A549 (cell line): ENCODE measurements at regions not wholly inside any gene's neighbourhood (a gene's known extent, or its start where the extent isn't known, plus 50 kb on each side); places are given as distances from the start of the nearest gene placed in this dataset.

Experiments used
- ATAC-seq, 2 experiments: fragments of 200-7000 bp in 1 of 2; fragments of >200 bp in 1 of 2; cut with Nextera tagmentation in 1 of 2; cut with Tn5 transposase in 1 of 2; 3 replicates each; pipeline versions ENCODE4 v1.8.0 to v1.9.1; 2018 to 2020; ENCODE audit warnings: mild to moderate bottlenecking in 1 of 2, moderate library complexity in 1 of 2
- CTCF ChIA-PET: fragments of 300-600 bp; sonication (Branson Sonifier 250); formaldehyde crosslinking; extraction: SDS; loops from one replicate; lab custom pipeline; 2021; ENCODE audit warnings: antibody characterized with exemption, inconsistent platforms; lab: Yijun Ruan, JAX
- POLR2A ChIA-PET: fragments of 350-600 bp; formaldehyde crosslinking; extraction: SDS; loops from one replicate; lab custom pipeline; 2021; ENCODE audit warnings: antibody characterized with exemption, inconsistent platforms; lab: Yijun Ruan, JAX
- DNase-seq, 2 experiments: peaks; one replicate each; pipeline versions ENCODE4 v3.0.0 to v3.0.0-alpha.2; 2011 to 2016; ENCODE audit warnings: low read depth in 1 of 2, low spot score in 1 of 2
- FAIRE-seq: peaks from 2 replicates; lab custom pipeline; 2011; peaks lifted over from hg19 to GRCh38; lab: Jason Lieb, UNC
- H3K27ac ChIP-seq, 2 experiments: fragments of >200 bp; sonication (Bioruptor Twin); formaldehyde crosslinking; 3 replicates each; pipeline ENCODE4 v1.5.1; 2016 to 2017
- H3K4me1 ChIP-seq: fragments of >200 bp; sonication (Bioruptor Twin); formaldehyde crosslinking; 3 replicates; pipeline ENCODE4 v1.6.1; 2016
- H3K4me2 ChIP-seq: fragments of >200 bp; sonication (Bioruptor Twin); formaldehyde crosslinking; 3 replicates; pipeline ENCODE4 v1.6.1; 2016
- H3K4me3 ChIP-seq: fragments of >200 bp; sonication (Bioruptor Twin); formaldehyde crosslinking; 3 replicates; pipeline ENCODE4 v1.5.1; 2016
- H3K9me3 ChIP-seq: fragments of >200 bp; sonication (Bioruptor Twin); formaldehyde crosslinking; 3 replicates; pipeline ENCODE4 v1.6.1; 2016
- ATOH8 ChIP-seq: fragments of 250-450 bp; sonication (Bioruptor Pico); IDR thresholded peaks from 2 replicates; pipeline ENCODE4 v1.5.0; 2020; ENCODE audit warnings: low read depth, mild to moderate bottlenecking, moderate library complexity
- BHLHE40 ChIP-seq: IDR thresholded peaks from 2 replicates; pipeline ENCODE4 v1.6.1; 2012; ENCODE audit warnings: low read depth, low read length, inconsistent platforms
- CEBPB ChIP-seq, 2 experiments: fragments of >200 bp in 1 of 2; sonication (Bioruptor Twin) in 1 of 2; formaldehyde crosslinking in 1 of 2; IDR thresholded peaks; 2 replicates each; pipeline ENCODE4 v1.6.1; 2012 to 2016
- CHD4 ChIP-seq: fragments of 200-600 bp; sonication (generic); IDR thresholded peaks from 2 replicates; pipeline ENCODE4 v1.6.1; 2016; ENCODE audit warnings: antibody characterized with exemption, mild to moderate bottlenecking, borderline replicate concordance
- CTCF ChIP-seq: fragments of >200 bp; sonication (Bioruptor Twin); formaldehyde crosslinking; IDR thresholded peaks from 3 replicates; pipeline ENCODE4 v1.5.1; 2016
- E2F6 ChIP-seq: IDR thresholded peaks from 2 replicates; pipeline ENCODE4 v1.6.1; 2012; ENCODE audit warnings: low read depth, borderline replicate concordance
- EHF ChIP-seq: fragments of 250-450 bp; sonication (Bioruptor Pico); IDR thresholded peaks from 2 replicates; pipeline ENCODE4 v1.5.0; 2020; ENCODE audit warnings: mild to moderate bottlenecking
- EHMT2 ChIP-seq: fragments of 200-600 bp; sonication (generic); IDR thresholded peaks from 2 replicates; pipeline ENCODE4 v1.6.1; 2016; ENCODE audit warnings: antibody characterized with exemption, low read depth, mild to moderate bottlenecking, moderate library complexity
- FOSL2 ChIP-seq, 2 experiments: fragments of 450-650 bp in 1 of 2; fragments of >200 bp in 1 of 2; sonication (Bioruptor Twin) in 1 of 2; formaldehyde crosslinking; IDR thresholded peaks; 2 replicates each; pipeline versions ENCODE4 v1.5.0 to v1.6.1; 2016 to 2020; ENCODE audit warnings: mild to moderate bottlenecking in 1 of 2, moderate library complexity in 1 of 2
- HDAC2 ChIP-seq: fragments of 200-600 bp; sonication (generic); IDR thresholded peaks from 2 replicates; pipeline ENCODE4 v1.6.1; 2016
- HMGXB4 ChIP-seq: fragments of 250-450 bp; sonication (Bioruptor Pico); IDR thresholded peaks from 2 replicates; pipeline ENCODE4 v1.5.0; 2021; ENCODE audit warnings: mild to moderate bottlenecking, moderate library complexity, borderline replicate concordance
- HOXB13 ChIP-seq: fragments of 250-450 bp; sonication (Bioruptor Pico); IDR thresholded peaks from 2 replicates; pipeline ENCODE4 v1.5.0; 2020; ENCODE audit warnings: low read depth, mild to moderate bottlenecking, moderate library complexity
- MAFK ChIP-seq: fragments of 450-650 bp; IDR thresholded peaks from 2 replicates; pipeline ENCODE4 v1.6.1; 2014; ENCODE audit not compliant: partially characterized antibody
- POLR2A ChIP-seq: IDR thresholded peaks from 2 replicates; pipeline ENCODE4 v1.6.1; 2012; ENCODE audit warnings: mild to moderate bottlenecking, low read length
- POLR2AphosphoS2 ChIP-seq: conservative IDR thresholded peaks from 2 replicates; pipeline ENCODE4 v1.6.1; 2012; ENCODE audit warnings: low read length, improper control_type of control experiment, inconsistent platforms
- RARB ChIP-seq: fragments of 250-450 bp; sonication (Bioruptor Pico); IDR thresholded peaks from 2 replicates; pipeline ENCODE4 v1.8.0; 2021; ENCODE audit warnings: mild to moderate bottlenecking, moderate library complexity
- RFX5 ChIP-seq: fragments of 450-650 bp; IDR thresholded peaks from 2 replicates; pipeline ENCODE4 v1.7.1; 2014; ENCODE audit warnings: antibody characterized with exemption, mild to moderate bottlenecking, moderate library complexity
- SMC3 ChIP-seq: fragments of >200 bp; sonication (Bioruptor Twin); formaldehyde crosslinking; IDR thresholded peaks from 3 replicates; pipeline ENCODE4 v1.6.1; 2018; ENCODE audit warnings: inconsistent platforms
- USF2 ChIP-seq: fragments of 450-650 bp; IDR thresholded peaks from 2 replicates; pipeline ENCODE4 v1.6.1; 2014; ENCODE audit warnings: antibody characterized with exemption
- ZC3H11A ChIP-seq: fragments of 450-650 bp; IDR thresholded peaks from 2 replicates; pipeline ENCODE4 v1.6.1; 2014; ENCODE audit warnings: antibody characterized with exemption, mild to moderate bottlenecking
- WGBS: methylation state at CpG from one replicate; pipeline ENCODE4 v1.1.6; 2017; ENCODE audit errors: missing lambda C conversion rate; 5-methylcytosine and 5-hydroxymethylcytosine counted together

- WGBS = 10% methylated on average over 9 of the region's 10 CpGs
- ATAC-seq (no peak), DNase-seq (no peak), FAIRE-seq (no peak)
- peaks cover 14% of the 10 kb centered on the region for H3K4me1 ChIP-seq
- H3K27ac ChIP-seq = no peak overlapping the region
- H3K4me3 ChIP-seq = no peak overlapping the region
- peak; percentile 64 for TF ChIP-seq USF2
- no peak for TF ChIP-seq RARB (CRISPR knock-in tag)
- H3K4me2 ChIP-seq = no peak overlapping the region; the same call in 2 of the 3 replicates
- ChIA-PET POLR2A (no interaction called here), CTCF (interaction anchor here (1.1 to 1.2 kb wide), 2 partner anchors 12 to 136 kb away, joined by 3 read pairs; no protein-coding TSS in a partner anchor)
- H3K9me3 ChIP-seq = no peaks in the 10 kb centered on the region
These were observed 148.0 kb downstream of the DHX35 start for GRCh38 chr20:39109933-39110818.

- TF ChIP-seq E2F6 (no peak), POLR2AphosphoS2 (no peak), POLR2A (no peak), RFX5 (no peak), ZC3H11A (no peak), MAFK (no peak), HOXB13 (CRISPR knock-in tag) (no peak), HMGXB4 (CRISPR knock-in tag) (no peak), BHLHE40 (no peak)
- peaks cover 14% of the 10 kb centered on the region for H3K4me1 ChIP-seq
- POLR2A ChIA-PET = no interaction called here
- ATAC-seq (no peak), FAIRE-seq (no peak), DNase-seq (peak in 1 of 2 experiments; percentile 17)
- H3K4me2 ChIP-seq = no peak overlapping the region
- no peak overlapping the region for H3K27ac ChIP-seq
- H3K4me3 ChIP-seq = no peak overlapping the region
- WGBS = 34% methylated on average over 5 of the region's 5 CpGs
- CTCF ChIA-PET = interaction anchor here (1.5 to 2.3 kb wide), 2 partner anchors 59 to 160 kb away, joined by 5 to 7 read pairs; no protein-coding TSS in a partner anchor
- no peaks in the 10 kb centered on the region for H3K9me3 ChIP-seq
These were observed 146.6 kb downstream of the DHX35 start for GRCh38 chr20:39108746-39109145.

- ATAC-seq (0 out of 6 replicates have a peak, but pooled peaks of 1 of the 2 experiments have one; percentile 23), FAIRE-seq (no peak), DNase-seq (peak in 1 of 2 experiments; percentile 27)
- ChIA-PET CTCF (interaction anchor here (1.5 to 2.3 kb wide), 2 partner anchors 58 to 161 kb away, joined by 5 to 7 read pairs; no protein-coding TSS in a partner anchor), POLR2A (no interaction called here)
- H3K4me1 ChIP-seq = peaks cover 14% of the 10 kb centered on the region
- H3K27ac ChIP-seq = no peak overlapping the region
- H3K9me3 ChIP-seq = no peaks in the 10 kb centered on the region; the same call in 2 of the 3 replicates
- 34% methylated on average over 5 of the region's 5 CpGs for WGBS
- no peak overlapping the region for H3K4me3 ChIP-seq
- no peak for TF ChIP-seq SMC3
- no peak for TF ChIP-seq CEBPB (IDR thresholded peaks at IDR 0.05)
- TF ChIP-seq FOSL2 (IDR thresholded peaks at IDR 0.05) = no peak
- TF ChIP-seq FOSL2 (CRISPR knock-in tag; IDR thresholded peaks at IDR 0.05) = no peak
- no peak for TF ChIP-seq EHF (CRISPR knock-in tag)
- no peak for TF ChIP-seq ATOH8 (CRISPR knock-in tag)
- TF ChIP-seq HMGXB4 (CRISPR knock-in tag) = no peak
- TF ChIP-seq ZC3H11A = no peak
- no peak for TF ChIP-seq EHMT2
- TF ChIP-seq CHD4 = no peak
- TF ChIP-seq CTCF = no peak
- no peak for TF ChIP-seq HDAC2
- H3K4me2 ChIP-seq = 0 out of 3 replicates have a peak overlapping the region, but pooled peaks have one; percentile 9
These were observed 145.6 kb downstream of the DHX35 start for GRCh38 chr20:39107741-39108140.
